ENCODE measurements at regions not wholly inside any gene's neighbourhood (a gene's known extent, or its start where the extent isn't known, plus 50 kb on each side); places are given as distances from the start of the nearest gene placed in this dataset.

- TF ChIP-seq CHD7 (IDR thresholded peaks at IDR 0.05; ENCODE audit: insufficient replicate concordance, low read length) (no peak), RXRA (IDR thresholded peaks at IDR 0.05; ENCODE audit: insufficient read depth, low read depth, low read length) (no peak), BRCA1 (IDR thresholded peaks at IDR 0.05; ENCODE audit: low read depth, low read length) (no peak), FOSL1 (IDR thresholded peaks at IDR 0.05; ENCODE audit: insufficient read depth, low read depth, low read length) (no peak), SIRT6 (IDR thresholded peaks at IDR 0.05; ENCODE audit: low read length) (no peak), SP4 (IDR thresholded peaks at IDR 0.05; ENCODE audit: low read length) (no peak), ZNF274 (IDR thresholded peaks at IDR 0.05; ENCODE audit: borderline replicate concordance, extremely low read depth, low read length) (no peak), RFX5 (IDR thresholded peaks at IDR 0.05; ENCODE audit: borderline replicate concordance, low read depth, low read length) (no peak)
Observed at GRCh38 chr17:77555121-77555591, 403.3 kb upstream of the TNRC6C start (continued).
